Fibroblast of the aortic adventitia (primary cell): ENCODE measurements at regions not wholly inside any gene's neighbourhood (a gene's known extent, or its start where the extent isn't known, plus 50 kb on each side); places are given as distances from the start of the nearest gene placed in this dataset.

Source experiments
- DNase-seq: peaks from one replicate; pipeline ENCODE4 v3.0.0-alpha.2; 2010; ENCODE audit warnings: low read depth
- H3K4me3 ChIP-seq: 2 replicates; pipeline ENCODE4 v1.5.1; 2011; ENCODE audit warnings: low read depth, mild to moderate bottlenecking, control low read depth, low read length, moderate library complexity
- TF ChIP-seq, protein P1 (sequence below): IDR thresholded peaks from 2 replicates; pipeline ENCODE4 v1.5.1; 2011; ENCODE audit warnings: mild to moderate bottlenecking, low read length, control low read depth, inconsistent platforms; ENCODE audit not compliant: insufficient read depth

DNA sequence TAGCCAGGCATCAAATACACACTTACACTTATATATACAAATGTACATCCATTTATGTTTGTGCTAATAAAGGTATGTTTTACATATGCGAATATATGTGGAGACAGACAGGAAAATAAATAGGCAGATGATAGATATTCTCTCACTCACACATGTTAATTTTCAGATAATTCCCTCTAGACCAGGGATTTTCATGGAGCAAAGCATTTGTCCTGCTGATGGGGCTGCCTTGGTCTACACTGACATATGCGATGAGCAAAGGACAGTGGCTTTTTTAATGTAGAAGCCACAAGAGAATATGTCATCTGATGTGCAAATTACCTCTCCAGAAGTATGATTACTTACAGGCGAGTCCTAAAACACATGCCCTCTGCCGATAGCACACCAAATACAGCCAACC is 224.5 kb downstream of the VEGFC start:
- DNase-seq: no peak
- H3K4me3 ChIP-seq: no peak overlapping the region
- TF ChIP-seq, protein P1, sequence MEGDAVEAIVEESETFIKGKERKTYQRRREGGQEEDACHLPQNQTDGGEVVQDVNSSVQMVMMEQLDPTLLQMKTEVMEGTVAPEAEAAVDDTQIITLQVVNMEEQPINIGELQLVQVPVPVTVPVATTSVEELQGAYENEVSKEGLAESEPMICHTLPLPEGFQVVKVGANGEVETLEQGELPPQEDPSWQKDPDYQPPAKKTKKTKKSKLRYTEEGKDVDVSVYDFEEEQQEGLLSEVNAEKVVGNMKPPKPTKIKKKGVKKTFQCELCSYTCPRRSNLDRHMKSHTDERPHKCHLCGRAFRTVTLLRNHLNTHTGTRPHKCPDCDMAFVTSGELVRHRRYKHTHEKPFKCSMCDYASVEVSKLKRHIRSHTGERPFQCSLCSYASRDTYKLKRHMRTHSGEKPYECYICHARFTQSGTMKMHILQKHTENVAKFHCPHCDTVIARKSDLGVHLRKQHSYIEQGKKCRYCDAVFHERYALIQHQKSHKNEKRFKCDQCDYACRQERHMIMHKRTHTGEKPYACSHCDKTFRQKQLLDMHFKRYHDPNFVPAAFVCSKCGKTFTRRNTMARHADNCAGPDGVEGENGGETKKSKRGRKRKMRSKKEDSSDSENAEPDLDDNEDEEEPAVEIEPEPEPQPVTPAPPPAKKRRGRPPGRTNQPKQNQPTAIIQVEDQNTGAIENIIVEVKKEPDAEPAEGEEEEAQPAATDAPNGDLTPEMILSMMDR: no peak

- TF ChIP-seq, protein P1: peak; percentile 7
- no peak for DNase-seq
- H3K4me3 ChIP-seq: no peak overlapping the region
Measured at GRCh38 chr4:176569301-176569700, 223.4 kb downstream of the VEGFC start.

- TF ChIP-seq, protein P1: no peak
- DNase-seq: no peak
- no peak overlapping the region for H3K4me3 ChIP-seq
Measured at GRCh38 chr4:176571206-176571605, 221.5 kb downstream of the VEGFC start.

- H3K4me3 ChIP-seq: no peak overlapping the region
- DNase-seq: no peak
- TF ChIP-seq, protein P1: no peak
Measured at GRCh38 chr4:176575141-176575730, 217.5 kb downstream of the VEGFC start.

- TF ChIP-seq, protein P1: no peak
- no peak for DNase-seq
- H3K4me3 ChIP-seq: no peak overlapping the region
Measured at GRCh38 chr4:176579226-176579625, 213.5 kb downstream of the VEGFC start.

DNA sequence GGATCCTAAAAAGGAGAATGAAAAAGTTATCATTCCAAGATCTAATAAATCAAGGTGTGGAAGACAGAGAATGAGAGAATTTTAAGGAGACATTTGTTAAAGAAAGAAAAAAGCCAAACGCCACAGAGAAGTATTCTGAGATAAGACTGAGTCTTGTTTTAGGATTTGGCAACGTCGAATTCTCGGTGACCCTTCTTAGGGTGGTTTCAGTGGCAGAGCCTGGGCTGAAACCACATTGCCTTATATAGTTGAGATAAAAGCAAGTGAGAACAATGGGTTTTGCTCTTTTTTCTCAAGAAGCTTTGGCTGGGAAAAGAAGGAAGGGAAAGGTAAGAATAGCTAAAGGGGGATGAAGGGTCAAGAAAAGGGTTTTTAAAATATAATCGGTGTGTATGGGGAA is 209.4 kb downstream of the VEGFC start:
- TF ChIP-seq, protein P1: no peak
- DNase-seq: no peak

DNA sequence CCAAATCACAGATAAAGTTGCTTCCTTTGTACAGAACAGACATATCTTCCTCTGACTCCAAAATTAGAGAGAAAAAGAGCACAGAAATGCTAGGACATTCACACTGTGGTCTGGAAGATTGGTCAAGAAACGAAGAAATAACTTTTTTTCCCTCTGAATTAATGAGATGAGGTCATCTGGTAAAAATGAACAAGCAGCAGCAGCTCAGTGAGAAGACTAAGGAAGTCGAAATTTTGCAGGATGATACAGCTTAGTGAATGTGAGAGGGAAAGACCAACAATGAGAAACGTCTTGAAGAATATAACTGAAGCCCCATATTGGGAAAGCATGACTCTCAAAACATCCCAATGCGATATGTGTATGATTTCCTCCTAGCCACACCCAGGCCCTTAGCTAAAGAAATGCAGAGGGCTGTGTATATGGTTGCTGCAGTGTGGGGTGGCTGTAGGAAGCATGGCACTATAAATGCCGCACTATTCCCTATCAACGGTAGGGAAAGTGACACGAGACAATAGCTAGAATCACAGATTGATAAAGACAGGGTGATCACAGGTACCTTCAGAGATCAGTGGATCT is 208.6 kb downstream of the VEGFC start:
- TF ChIP-seq, protein P1: no peak
- DNase-seq: no peak
- no peak overlapping the region for H3K4me3 ChIP-seq

More for the DNA sequence above, 209.4 kb downstream of the VEGFC start:
- H3K4me3 ChIP-seq: no peak overlapping the region
